Medulla oblongata (tissue), 1 donor: ENCODE measurements at regions not wholly inside any gene's neighbourhood (a gene's known extent, or its start where the extent isn't known, plus 50 kb on each side); places are given as distances from the start of the nearest gene placed in this dataset.
"Not testable (repeated sequence)": the region's sequence is repeated elsewhere in the genome, so short reads cannot be mapped to it uniquely, and the experiment has no call there.

ENCODE experiments used
- DNase-seq: peaks from one replicate; pipeline ENCODE4 v3.0.0-alpha.2; 2015; ENCODE audit errors: extremely low spot score

DNA sequence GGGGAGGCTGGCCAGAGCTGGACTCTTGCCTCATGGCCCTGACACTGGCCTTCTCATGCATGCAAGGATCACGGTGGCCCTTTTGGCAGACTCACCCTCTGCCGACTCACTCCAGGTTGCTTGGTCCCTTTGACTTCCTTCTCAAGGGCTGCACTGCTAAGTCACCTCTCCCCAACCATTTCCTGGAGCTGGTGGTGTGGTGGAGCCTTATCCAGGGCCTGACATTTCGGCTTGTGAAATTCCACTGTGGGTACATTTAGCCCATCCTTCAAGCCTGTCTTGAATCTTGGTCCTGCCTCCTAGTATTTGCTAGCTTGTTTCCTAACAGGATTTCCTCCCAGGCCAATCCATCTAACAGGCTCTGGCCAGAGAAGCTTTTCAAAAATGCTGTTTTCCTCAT, 52.6 kb upstream of the JUN start:
- no peak for DNase-seq

DNA sequence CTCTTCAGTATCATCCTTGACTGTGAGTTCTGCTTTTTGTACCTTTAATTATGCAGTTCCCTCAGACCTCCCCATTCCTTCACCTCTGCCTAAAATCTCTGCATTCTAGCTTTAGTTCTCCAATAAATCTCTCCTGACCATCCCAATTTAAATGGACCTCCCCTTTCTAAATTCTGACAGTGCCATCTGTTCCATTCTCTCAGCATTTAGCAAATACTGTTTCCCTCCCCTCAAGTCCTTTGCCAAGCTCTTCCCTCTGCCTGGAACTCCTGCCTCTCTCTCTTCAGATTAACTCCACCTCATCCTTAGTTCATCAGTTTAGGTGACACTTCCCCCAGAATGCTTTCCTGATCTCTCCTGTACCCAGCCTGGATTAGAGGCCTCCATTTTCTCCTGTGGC, 54.0 kb upstream of the JUN start:
- no peak for DNase-seq

DNA sequence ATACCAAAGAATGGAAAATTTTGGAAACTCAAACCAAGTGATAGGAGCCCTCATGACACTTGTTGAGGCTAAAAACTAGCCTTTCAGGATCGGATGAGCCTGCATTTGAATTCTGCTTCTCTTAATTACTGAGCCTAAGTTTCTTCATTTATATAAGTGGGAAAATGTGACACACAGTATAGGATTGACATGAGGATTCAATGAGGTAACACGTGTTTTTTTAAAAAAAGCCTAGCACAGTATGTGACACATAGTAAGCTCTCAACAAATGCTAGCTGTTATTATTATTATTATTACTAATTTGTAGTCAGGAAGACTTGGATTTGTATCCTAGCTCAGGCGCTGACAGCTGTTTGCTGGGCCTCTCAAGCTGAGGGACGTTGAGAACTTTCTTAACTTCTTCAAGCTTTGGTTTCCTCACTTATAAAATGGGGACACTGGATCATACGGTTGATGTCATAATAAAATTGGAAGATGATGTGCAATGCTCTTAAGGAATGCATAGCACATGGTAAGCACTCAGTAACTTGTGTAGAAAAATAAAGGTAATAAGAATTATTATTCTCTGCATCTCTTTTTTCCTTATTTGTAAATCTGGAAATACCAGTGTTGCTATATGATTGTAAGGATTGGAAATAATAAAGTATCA, 55.4 kb upstream of the JUN start:
- no peak for DNase-seq

DNA sequence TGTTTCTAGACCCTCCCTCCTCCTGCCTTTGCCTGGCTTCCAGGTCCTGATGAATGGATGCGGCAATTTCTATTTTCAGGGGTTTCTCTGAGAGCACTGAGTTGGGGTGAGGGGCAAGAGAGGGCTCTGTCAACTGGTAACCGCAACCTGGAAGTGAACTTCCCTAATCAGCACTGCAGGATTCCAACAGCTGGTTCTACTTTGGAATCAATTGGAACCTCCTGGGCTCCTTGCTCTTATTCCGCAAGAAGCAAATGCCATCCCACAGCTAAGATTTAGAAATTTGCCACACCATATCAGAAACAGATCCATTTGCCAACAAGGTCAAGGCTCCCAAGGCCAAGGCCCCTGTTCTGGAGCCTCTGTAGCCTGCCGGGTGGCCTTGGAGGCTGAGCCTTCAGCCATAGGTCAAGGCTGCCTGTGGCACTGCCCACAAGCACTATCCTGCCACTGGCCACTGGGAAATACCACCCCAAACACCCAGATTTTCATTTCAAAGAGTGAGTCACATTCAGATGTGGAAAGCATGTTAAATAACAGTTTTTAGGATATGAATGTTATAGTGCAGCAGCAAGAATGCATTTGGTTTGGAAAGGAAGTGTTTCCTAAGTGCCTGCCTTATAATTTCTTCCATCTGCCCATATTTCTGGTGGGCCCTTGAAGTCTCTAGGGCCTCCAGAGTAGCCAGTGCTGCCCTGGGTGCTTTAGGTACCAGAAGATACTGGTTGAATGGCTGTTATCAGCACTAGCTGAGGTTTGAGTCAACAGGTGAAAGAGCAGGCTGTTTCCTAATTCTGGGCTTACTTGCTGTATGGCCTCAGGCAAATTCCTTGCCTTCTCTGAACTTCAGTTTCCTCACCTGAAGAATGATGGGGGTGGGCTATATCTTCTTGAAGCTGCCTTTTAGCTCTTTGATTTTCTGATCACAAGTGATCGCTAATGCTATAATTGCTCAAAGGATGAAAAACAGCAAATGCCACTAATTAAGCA, 56.3 kb upstream of the JUN start:
- DNase-seq: no peak

GRCh38 chr1:58841455-58841854, 57.6 kb upstream of the JUN start:
- DNase-seq: no peak

GRCh38 chr1:58842941-58843340, 59.1 kb upstream of the JUN start:
- DNase-seq: no peak

DNA sequence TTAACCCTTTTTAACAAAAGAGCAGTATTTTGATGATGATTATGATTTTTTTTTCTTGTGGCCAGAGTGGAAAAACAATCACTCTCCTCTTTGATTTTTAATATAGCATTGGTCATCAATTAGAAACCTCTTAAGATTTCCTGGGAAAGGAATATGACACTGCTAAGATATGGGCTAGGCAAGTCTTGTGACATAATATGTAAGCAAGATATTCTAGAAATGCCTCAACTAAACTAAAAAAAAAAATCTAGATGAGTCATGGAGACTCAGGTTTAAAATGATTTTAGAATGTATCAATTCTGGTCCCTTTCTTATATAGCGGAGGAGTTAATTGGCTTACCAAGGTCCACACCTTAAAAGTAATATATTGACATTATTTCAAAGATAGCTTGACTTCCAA, 60.3 kb upstream of the JUN start:
- no peak for DNase-seq

GRCh38 chr1:58845942-58846341, 62.1 kb upstream of the JUN start:
- no peak for DNase-seq

- peak; percentile 44 for DNase-seq
These were observed 65.1 kb upstream of the JUN start for GRCh38 chr1:58848818-58849411.

DNA sequence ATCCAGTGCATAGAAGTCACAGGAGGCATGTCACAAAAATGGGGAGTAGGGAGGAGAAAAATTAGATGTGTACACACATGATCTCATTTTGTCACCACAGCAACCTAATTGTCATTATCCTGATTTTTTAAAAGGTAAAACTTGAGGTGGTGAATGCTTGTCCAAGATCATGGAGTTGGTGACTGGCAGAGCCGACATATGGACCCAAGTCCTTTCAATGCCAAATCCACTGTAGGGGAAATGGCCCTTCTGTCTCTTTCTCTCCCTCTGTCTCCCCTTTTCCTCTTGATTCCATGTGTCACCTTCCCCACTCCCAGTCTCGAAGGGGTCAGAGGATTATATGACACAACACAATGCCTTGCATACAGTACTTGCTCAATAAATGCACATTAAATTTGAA, 65.7 kb upstream of the JUN start:
- no peak for DNase-seq

DNA sequence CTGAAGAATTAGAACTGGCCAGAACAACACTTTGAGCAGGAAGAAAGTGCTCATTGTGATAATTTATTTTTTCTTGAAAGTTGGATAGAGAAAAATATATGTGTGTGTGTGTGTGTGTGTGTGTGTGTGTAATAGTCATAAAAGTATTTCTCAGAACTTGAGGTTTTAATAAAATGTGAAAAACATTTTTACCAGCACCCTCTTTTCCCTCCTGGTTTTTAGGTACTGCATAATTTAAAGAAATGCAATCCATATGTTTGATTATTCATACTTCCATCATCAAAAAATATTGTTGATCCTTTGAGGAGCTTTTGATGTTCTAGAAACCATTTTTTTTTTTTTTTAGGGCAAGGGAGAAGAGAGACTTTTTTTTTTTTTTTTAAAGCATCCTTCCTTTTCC, 66.8 kb upstream of the JUN start:
- no peak for DNase-seq

GRCh38 chr1:58852731-58853485, 69.1 kb upstream of the JUN start:
- DNase-seq: peak; percentile 30

DNA sequence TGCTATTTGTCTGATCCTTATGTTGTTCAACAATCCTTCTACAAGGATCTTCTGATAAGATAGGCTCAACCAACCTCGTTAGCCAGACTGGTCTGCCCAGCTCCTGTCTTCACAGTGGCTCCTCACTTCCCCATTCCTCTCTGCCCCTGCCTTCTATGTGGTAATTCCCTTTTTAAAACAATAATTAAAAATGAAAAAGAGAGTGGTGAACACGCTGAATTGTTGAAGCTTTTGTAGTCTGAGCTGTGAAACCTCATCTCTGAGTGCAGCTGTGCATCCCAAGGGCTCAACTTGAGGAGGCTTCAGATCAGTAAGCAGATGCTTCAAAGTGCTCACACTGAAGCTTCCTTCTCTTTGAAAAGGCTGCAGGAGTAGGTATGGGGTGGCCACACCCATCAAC, 70.7 kb upstream of the JUN start:
- no peak for DNase-seq

DNA sequence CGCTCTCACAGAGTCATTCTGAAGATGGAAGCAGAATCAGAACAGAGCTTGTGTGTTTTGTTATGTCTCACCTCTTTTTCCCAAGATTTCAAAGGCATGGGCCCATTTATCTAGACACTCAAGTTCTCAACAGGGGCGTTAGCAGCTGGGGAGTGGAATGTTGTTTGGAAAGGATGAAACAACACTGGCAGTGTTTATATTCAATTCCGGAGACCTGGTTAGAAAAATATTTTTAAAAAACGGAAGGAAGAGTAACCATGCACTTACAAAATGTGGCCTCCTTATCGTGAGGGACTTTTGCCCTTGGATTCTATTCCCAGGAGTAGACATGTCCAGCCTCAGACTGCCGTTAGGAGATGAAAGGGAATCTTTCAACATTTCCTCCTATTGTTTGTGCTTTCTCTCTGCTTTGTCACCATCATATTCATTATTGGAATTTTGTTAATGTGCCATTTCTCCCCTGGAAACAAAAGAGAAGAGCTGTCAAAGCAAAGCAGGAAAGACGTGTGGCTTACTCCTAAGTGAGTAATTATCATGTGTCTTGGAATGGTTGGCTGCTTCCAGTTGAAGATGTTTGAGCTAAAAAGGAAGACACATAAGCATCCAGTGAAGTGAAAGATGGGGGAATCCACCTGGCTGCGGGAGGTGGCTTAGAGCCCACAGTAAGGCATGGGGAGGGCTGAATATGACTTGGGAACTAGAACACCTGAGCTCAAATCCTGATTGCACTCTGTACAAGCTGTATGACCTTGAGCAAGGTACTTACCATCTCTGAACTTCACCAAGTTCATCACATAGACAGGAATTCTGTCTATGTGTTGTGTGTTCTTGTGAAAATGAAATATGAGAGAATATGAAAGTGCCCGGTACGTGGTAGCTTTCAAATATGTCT, 71.7 kb upstream of the JUN start:
- peak; percentile 15 for DNase-seq

DNA sequence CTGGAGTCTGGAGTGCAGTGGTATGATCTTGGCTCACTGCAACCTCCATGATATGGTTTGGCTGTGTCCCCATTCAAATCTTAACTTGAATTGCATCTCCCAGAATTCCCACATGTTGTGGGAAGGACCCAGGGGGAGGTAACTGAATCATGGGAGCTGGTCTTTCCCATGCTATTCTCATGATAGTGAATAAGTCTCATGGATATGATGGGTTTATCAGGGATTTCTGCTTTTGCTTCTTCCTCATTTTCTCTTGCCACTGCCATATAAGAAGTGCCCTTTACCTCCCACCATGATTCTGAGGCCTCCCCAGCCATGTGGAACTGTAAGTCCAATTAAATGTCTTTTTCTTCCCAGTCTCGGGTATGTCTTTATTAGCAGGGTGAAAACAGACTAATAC, 72.4 kb upstream of the JUN start:
- DNase-seq: not testable (repeated sequence)

- DNase-seq: no peak
These were observed 74.1 kb upstream of the JUN start for GRCh38 chr1:58857680-58858673.

DNA sequence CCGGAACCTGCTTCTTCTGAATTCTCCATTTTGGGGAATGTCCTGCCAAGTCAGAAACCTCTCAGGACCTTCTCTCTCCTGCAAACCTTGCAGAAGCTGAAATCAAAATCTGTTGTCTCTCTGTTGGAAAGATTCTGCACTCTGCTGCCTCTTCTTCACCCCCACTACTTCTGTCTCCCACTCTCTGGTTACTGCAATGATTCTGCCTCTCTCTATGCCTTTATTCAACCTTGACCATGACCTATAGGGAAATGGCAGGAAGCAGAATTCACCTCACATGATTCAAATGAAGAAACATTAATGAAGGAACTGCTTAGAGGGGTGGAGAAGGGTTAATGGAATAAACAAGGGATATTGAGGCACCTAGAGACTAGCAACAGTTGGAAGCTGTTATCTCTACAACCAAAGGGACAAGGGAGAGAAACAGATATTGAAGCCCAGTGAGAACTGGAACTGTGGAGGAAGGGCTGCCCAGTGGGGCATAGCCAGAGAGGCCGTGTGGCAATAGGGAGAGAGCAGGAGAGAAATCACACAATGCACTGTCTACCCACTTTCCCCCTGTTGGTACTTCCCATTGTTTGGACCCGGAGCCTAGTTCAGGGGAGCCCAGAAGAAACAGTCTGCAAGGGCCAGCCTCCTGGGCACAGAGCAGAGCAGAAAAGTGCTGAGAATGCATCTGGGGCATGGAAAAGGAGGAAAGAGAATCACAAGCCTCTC, 76.1 kb upstream of the JUN start:
- DNase-seq: no peak

GRCh38 chr1:58861076-58861475, 77.2 kb upstream of the JUN start:
- DNase-seq: no peak

DNA sequence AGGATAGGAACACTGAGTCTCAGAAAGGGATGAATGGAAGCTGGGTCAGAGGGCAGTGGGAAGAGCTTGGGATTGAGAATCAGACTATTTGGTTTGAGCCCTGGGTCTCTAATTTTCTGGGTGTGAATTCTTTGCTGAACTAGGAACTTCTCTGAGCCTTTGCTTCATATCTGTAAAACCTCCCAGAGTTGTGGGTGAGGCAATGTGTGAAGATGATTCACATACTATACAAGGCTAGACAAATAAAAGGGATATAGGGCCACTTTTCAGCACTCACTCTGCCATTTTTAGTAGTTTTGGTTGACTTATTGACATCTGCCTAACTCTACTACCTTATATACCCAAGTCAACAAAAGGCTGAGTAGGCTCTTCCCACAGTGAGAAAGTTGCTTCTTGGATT, 77.7 kb upstream of the JUN start:
- no peak for DNase-seq
